T-cell (primary cell): ENCODE measurements at regions not wholly inside any gene's neighbourhood (a gene's known extent, or its start where the extent isn't known, plus 50 kb on each side); places are given as distances from the start of the nearest gene placed in this dataset.

Experiments
- ATAC-seq, 4 experiments: fragments of 200-7000 bp in 3 of 4; fragments of 150-1000 bp in 1 of 4; cut with Tn5 transposase; replicated peaks in 1 of 4; 1 replicate in 3 of 4; 2 replicates in 1 of 4; pipeline ENCODE4 v1.10.0; 2021; ENCODE audit warnings: moderate library complexity in 3 of 4, mild to moderate bottlenecking in 2 of 4, moderate number of reproducible peaks in 1 of 4
- CTCF ChIA-PET, 2 donors: fragments of 300-600 bp; sonication (Branson Sonifier 250); formaldehyde crosslinking; loops; one replicate each; lab custom pipeline; 2022; ENCODE audit warnings: antibody characterized with exemption in 2 of 2; lab: Charles Lee
- POLR2A ChIA-PET, 2 donors: fragments of 300-600 bp; sonication (Branson Sonifier 250); formaldehyde crosslinking; loops; one replicate each; lab custom pipeline; 2022; ENCODE audit warnings: antibody characterized with exemption in 2 of 2; lab: Charles Lee
- DNase-seq, 35 experiments: peaks; one replicate each; pipeline versions ENCODE4 v3.0.0 to v3.0.0-alpha.2; 2013 to 2023
- H3K27ac ChIP-seq: one replicate; pipeline ENCODE4 v1.5.1; 2013; ENCODE audit warnings: low read length
- H3K27me3 ChIP-seq, 2 experiments: replicated peaks in 1 of 2; 1 replicate in 1 of 2; 2 replicates in 1 of 2; pipeline versions ENCODE4 v1.6.1 to v1.7.0; 2013; ENCODE audit warnings: low read length in 1 of 2, mixed read lengths in 1 of 2; ENCODE audit not compliant: control insufficient read depth in 2 of 2, insufficient read depth in 2 of 2; ENCODE audit errors: extremely low read depth in 1 of 2
- H3K36me3 ChIP-seq, 2 donors: 1 replicate in 1 of 2; 2 replicates in 1 of 2; pipeline versions ENCODE4 v1.6.1 to v1.7.0; 2013; ENCODE audit warnings: low read length in 1 of 2; ENCODE audit not compliant: control insufficient read depth in 2 of 2, insufficient read depth in 1 of 2; ENCODE audit errors: extremely low read depth in 1 of 2
- H3K4me1 ChIP-seq, 2 experiments: 1 replicate in 1 of 2; 2 replicates in 1 of 2; pipeline versions ENCODE4 v1.6.1 to v1.7.0; 2013; ENCODE audit warnings: low read length in 2 of 2, mixed read lengths in 1 of 2; ENCODE audit not compliant: insufficient read depth in 2 of 2, control insufficient read depth in 1 of 2; ENCODE audit errors: extremely low read depth in 1 of 2
- H3K4me3 ChIP-seq, 2 donors: 1 replicate in 1 of 2; 2 replicates in 1 of 2; pipeline versions ENCODE4 v1.5.1 to v1.7.0; 2013; ENCODE audit warnings: mild to moderate bottlenecking in 2 of 2, low read length in 1 of 2, moderate library complexity in 1 of 2; ENCODE audit not compliant: control insufficient read depth in 1 of 2; ENCODE audit errors: extremely low read depth in 1 of 2
- H3K9me3 ChIP-seq: 2 replicates; pipeline ENCODE4 v1.7.0; 2013
- H3K27ac Mint-ChIP-seq, 2 donors: one replicate each; pipeline ENCODE4 v1.8.0; 2020 to 2021; ENCODE audit warnings: mild to moderate bottlenecking in 2 of 2, mixed read lengths in 2 of 2
- H3K27me3 Mint-ChIP-seq, 2 donors: one replicate each; pipeline ENCODE4 v1.8.0; 2021 to 2022; ENCODE audit warnings: mixed read lengths in 2 of 2
- H3K36me3 Mint-ChIP-seq: one replicate; pipeline ENCODE4 v1.8.0; 2021; ENCODE audit warnings: mixed read lengths
- H3K4me1 Mint-ChIP-seq, 3 donors: one replicate each; pipeline ENCODE4 v1.8.0; 2020 to 2022; ENCODE audit warnings: mixed read lengths in 3 of 3, mild to moderate bottlenecking in 1 of 3
- H3K4me3 Mint-ChIP-seq, 3 donors: one replicate each; pipeline ENCODE4 v1.8.0; 2020 to 2022; ENCODE audit warnings: mild to moderate bottlenecking in 3 of 3, mixed read lengths in 3 of 3, moderate library complexity in 3 of 3
- H3K9me3 Mint-ChIP-seq, 3 donors: one replicate each; pipeline ENCODE4 v1.8.0; 2020 to 2022; ENCODE audit warnings: mixed read lengths in 3 of 3
- WGBS: methylation state at CpG from one replicate; pipeline ENCODE4 v1.1.5; 2013; ENCODE audit warnings: missing lambda C conversion rate; ENCODE audit not compliant: insufficient coverage; 5-methylcytosine and 5-hydroxymethylcytosine counted together

GRCh38 chr20:39660226-39660625 is 698.1 kb downstream of the DHX35 start:
- H3K27ac ChIP-seq: no peak overlapping the region
- H3K36me3 ChIP-seq: no peaks in the 10 kb centered on the region
- ChIA-PET CTCF (no interaction called here), POLR2A (no interaction called here)
- H3K27me3 Mint-ChIP-seq: no peaks in the 10 kb centered on the region
- no peak overlapping the region for H3K4me3 Mint-ChIP-seq
- no peaks in the 10 kb centered on the region for H3K4me1 Mint-ChIP-seq
- DNase-seq: no peak
- H3K4me1 ChIP-seq: no peaks in the 10 kb centered on the region
- no peak for ATAC-seq
- no peak overlapping the region for H3K27ac Mint-ChIP-seq
- H3K9me3 Mint-ChIP-seq: peaks cover 0 to 11% (median 0%) of the 10 kb centered on the region in 3 donors
- WGBS: 100% methylated on average over 1 of the region's 1 CpG
- no peaks in the 10 kb centered on the region for H3K36me3 Mint-ChIP-seq
- H3K9me3 ChIP-seq: no peaks in the 10 kb centered on the region
- no peak overlapping the region for H3K4me3 ChIP-seq
- H3K27me3 ChIP-seq: no peaks in the 10 kb centered on the region

GRCh38 chr20:39658662-39659409 is 696.7 kb downstream of the DHX35 start:
- H3K36me3 ChIP-seq: no peaks in the 10 kb centered on the region
- DNase-seq: no peak
- H3K4me3 ChIP-seq: no peak overlapping the region
- no peaks in the 10 kb centered on the region for H3K9me3 ChIP-seq
- H3K9me3 Mint-ChIP-seq: peaks cover 0 to 11% (median 0%) of the 10 kb centered on the region in 3 donors
- 67% methylated on average over 6 of the region's 9 CpGs for WGBS
- H3K36me3 Mint-ChIP-seq: no peaks in the 10 kb centered on the region
- H3K27ac ChIP-seq: no peak overlapping the region
- H3K4me1 Mint-ChIP-seq: no peaks in the 10 kb centered on the region
- H3K27me3 Mint-ChIP-seq: no peaks in the 10 kb centered on the region
- H3K27ac Mint-ChIP-seq: no peak overlapping the region
- POLR2A ChIA-PET: no interaction called here
- H3K27me3 ChIP-seq: no peaks in the 10 kb centered on the region
- no peaks in the 10 kb centered on the region for H3K4me1 ChIP-seq
- no peak overlapping the region for H3K4me3 Mint-ChIP-seq
- CTCF ChIA-PET: no interaction called here
- ATAC-seq: no peak

- H3K27me3 ChIP-seq: peaks cover 0 to 7% of the 10 kb centered on the region in 2 experiments
- no peak for ATAC-seq
- ChIA-PET CTCF (no interaction called here), POLR2A (interaction anchor here in 1 of 2 donors (0.7 kb wide), 1 partner anchor 1068 kb away, joined by 3 read pairs; no protein-coding TSS in a partner anchor)
- peaks cover 0 to 3% (median 0%) of the 10 kb centered on the region in 3 donors for H3K9me3 Mint-ChIP-seq
- H3K4me3 Mint-ChIP-seq: no peak overlapping the region
- H3K36me3 Mint-ChIP-seq: no peaks in the 10 kb centered on the region
- no peak overlapping the region for H3K27ac ChIP-seq
- H3K4me3 ChIP-seq: no peak overlapping the region
- H3K36me3 ChIP-seq: no peaks in the 10 kb centered on the region
- WGBS: no CpG with 5 or more reads among the region's 4 CpGs
- H3K27ac Mint-ChIP-seq: no peak overlapping the region
- H3K4me1 Mint-ChIP-seq: no peaks in the 10 kb centered on the region
- no peak for DNase-seq
- no peaks in the 10 kb centered on the region for H3K9me3 ChIP-seq
- peaks cover 0 to 8% of the 10 kb centered on the region in 2 donors for H3K27me3 Mint-ChIP-seq
- H3K4me1 ChIP-seq: no peaks in the 10 kb centered on the region
These were observed 692.0 kb downstream of the DHX35 start for GRCh38 chr20:39654171-39654570.

- peaks cover 0 to 3% (median 0%) of the 10 kb centered on the region in 3 donors for H3K9me3 Mint-ChIP-seq
- no peak overlapping the region for H3K4me3 ChIP-seq
- no peak overlapping the region for H3K4me3 Mint-ChIP-seq
- H3K27me3 Mint-ChIP-seq: peaks cover 0 to 8% of the 10 kb centered on the region in 2 donors
- H3K27ac Mint-ChIP-seq: no peak overlapping the region
- no peaks in the 10 kb centered on the region for H3K36me3 Mint-ChIP-seq
- no peaks in the 10 kb centered on the region for H3K4me1 ChIP-seq
- no peak for ATAC-seq
- DNase-seq: no peak
- H3K27ac ChIP-seq: no peak overlapping the region
- H3K36me3 ChIP-seq: no peaks in the 10 kb centered on the region
- ChIA-PET CTCF (no interaction called here), POLR2A (no interaction called here)
- WGBS: 60% methylated on average over 5 of the region's 9 CpGs
- H3K4me1 Mint-ChIP-seq: no peaks in the 10 kb centered on the region
- H3K27me3 ChIP-seq: peaks cover 0 to 7% of the 10 kb centered on the region in 2 experiments
- no peaks in the 10 kb centered on the region for H3K9me3 ChIP-seq
These were observed 689.6 kb downstream of the DHX35 start for GRCh38 chr20:39651645-39652325.

- 77% methylated on average over 6 of the region's 7 CpGs for WGBS
- POLR2A ChIA-PET: no interaction called here
- DNase-seq (no peak), ATAC-seq (no peak)
- CTCF ChIA-PET: no interaction called here
- H3K4me3 ChIP-seq: no peak overlapping the region
- peaks cover 0 to 3% (median 0%) of the 10 kb centered on the region in 3 donors for H3K9me3 Mint-ChIP-seq
- H3K27me3 Mint-ChIP-seq: peaks cover 0 to 8% of the 10 kb centered on the region in 2 donors
- no peaks in the 10 kb centered on the region for H3K36me3 ChIP-seq
- no peak overlapping the region for H3K27ac ChIP-seq
- no peaks in the 10 kb centered on the region for H3K36me3 Mint-ChIP-seq
- H3K9me3 ChIP-seq: no peaks in the 10 kb centered on the region
- H3K27me3 ChIP-seq: peaks cover 0 to 11% of the 10 kb centered on the region in 2 experiments
- no peaks in the 10 kb centered on the region for H3K4me1 Mint-ChIP-seq
- no peak overlapping the region for H3K4me3 Mint-ChIP-seq
- H3K4me1 ChIP-seq: no peaks in the 10 kb centered on the region
- H3K27ac Mint-ChIP-seq: no peak overlapping the region
These were observed 684.8 kb downstream of the DHX35 start for GRCh38 chr20:39646874-39647413.

- H3K9me3 Mint-ChIP-seq: no peaks in the 10 kb centered on the region
- WGBS: 27% methylated on average over 2 of the region's 3 CpGs
- no peaks in the 10 kb centered on the region for H3K4me1 Mint-ChIP-seq
- Histone ChIP-seq H3K36me3 (no peaks in the 10 kb centered on the region), H3K4me3 (no peak overlapping the region), H3K4me1 (no peaks in the 10 kb centered on the region), H3K27ac (no peak overlapping the region), H3K9me3 (no peaks in the 10 kb centered on the region), H3K27me3 (peaks cover 0 to 4% of the 10 kb centered on the region in 2 experiments)
- no peak overlapping the region for H3K27ac Mint-ChIP-seq
- DNase-seq: no peak
- POLR2A ChIA-PET: no interaction called here
- no peaks in the 10 kb centered on the region for H3K36me3 Mint-ChIP-seq
- no peak for ATAC-seq
- CTCF ChIA-PET: no interaction called here
- no peak overlapping the region for H3K4me3 Mint-ChIP-seq
- H3K27me3 Mint-ChIP-seq: no peaks in the 10 kb centered on the region
These were observed 683.0 kb downstream of the DHX35 start for GRCh38 chr20:39645131-39645530.
